ENCODE measurements at regions not wholly inside any gene's neighbourhood (a gene's known extent, or its start where the extent isn't known, plus 50 kb on each side); places are given as distances from the start of the nearest gene placed in this dataset.
A peak's percentile ranks its signal among the peaks of the same experiment; 100 is the strongest.

DNA sequence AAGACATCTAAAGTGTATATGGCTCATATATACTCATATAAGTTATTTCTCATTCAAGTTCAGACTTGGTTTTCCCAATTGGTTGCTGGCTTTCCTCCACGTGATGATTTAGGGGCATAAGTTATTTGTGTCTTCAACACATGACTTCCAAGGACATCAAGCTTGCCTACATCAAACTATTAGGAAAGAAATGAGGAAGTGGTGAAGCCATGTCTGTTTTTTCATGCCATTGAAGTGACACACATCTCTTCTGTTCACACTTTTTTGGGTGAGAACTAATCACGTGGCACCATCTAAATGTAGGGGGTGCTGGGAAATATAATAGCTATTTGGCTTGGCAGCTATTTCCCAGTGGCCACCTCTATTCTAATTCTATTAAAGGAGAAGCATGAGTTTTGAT, 282.1 kb downstream of the OMA1 start:
- no peak for DNase-seq (ENCODE audit: low read depth)
- TF ChIP-seq, protein P1, sequence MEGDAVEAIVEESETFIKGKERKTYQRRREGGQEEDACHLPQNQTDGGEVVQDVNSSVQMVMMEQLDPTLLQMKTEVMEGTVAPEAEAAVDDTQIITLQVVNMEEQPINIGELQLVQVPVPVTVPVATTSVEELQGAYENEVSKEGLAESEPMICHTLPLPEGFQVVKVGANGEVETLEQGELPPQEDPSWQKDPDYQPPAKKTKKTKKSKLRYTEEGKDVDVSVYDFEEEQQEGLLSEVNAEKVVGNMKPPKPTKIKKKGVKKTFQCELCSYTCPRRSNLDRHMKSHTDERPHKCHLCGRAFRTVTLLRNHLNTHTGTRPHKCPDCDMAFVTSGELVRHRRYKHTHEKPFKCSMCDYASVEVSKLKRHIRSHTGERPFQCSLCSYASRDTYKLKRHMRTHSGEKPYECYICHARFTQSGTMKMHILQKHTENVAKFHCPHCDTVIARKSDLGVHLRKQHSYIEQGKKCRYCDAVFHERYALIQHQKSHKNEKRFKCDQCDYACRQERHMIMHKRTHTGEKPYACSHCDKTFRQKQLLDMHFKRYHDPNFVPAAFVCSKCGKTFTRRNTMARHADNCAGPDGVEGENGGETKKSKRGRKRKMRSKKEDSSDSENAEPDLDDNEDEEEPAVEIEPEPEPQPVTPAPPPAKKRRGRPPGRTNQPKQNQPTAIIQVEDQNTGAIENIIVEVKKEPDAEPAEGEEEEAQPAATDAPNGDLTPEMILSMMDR (IDR thresholded peaks at IDR 0.05; ENCODE audit: control insufficient read depth, extremely low read depth, insufficient read depth): no peak
- H3K4me3 ChIP-seq (ENCODE audit: low read depth, low read length): no peak overlapping the region

- DNase-seq (ENCODE audit: low read depth): no peak
- TF ChIP-seq, protein P1 (IDR thresholded peaks at IDR 0.05; ENCODE audit: control insufficient read depth, extremely low read depth, insufficient read depth): no peak
- no peak overlapping the region for H3K4me3 ChIP-seq (ENCODE audit: low read depth, low read length)
Observed at GRCh38 chr1:58262702-58263101, 283.8 kb downstream of the OMA1 start.

GRCh38 chr1:58258082-58258481, 288.4 kb downstream of the OMA1 start:
- DNase-seq (ENCODE audit: low read depth): no peak
- H3K4me3 ChIP-seq (ENCODE audit: low read depth, low read length): no peak overlapping the region
- TF ChIP-seq, protein P1 (IDR thresholded peaks at IDR 0.05; ENCODE audit: control insufficient read depth, extremely low read depth, insufficient read depth): no peak

GRCh38 chr1:58257003-58257402, 289.5 kb downstream of the OMA1 start:
- TF ChIP-seq, protein P1 (IDR thresholded peaks at IDR 0.05; ENCODE audit: control insufficient read depth, extremely low read depth, insufficient read depth): no peak
- no peak overlapping the region for H3K4me3 ChIP-seq (ENCODE audit: low read depth, low read length)
- DNase-seq (ENCODE audit: low read depth): no peak

- DNase-seq (ENCODE audit: low read depth): no peak
- TF ChIP-seq, protein P1 (IDR thresholded peaks at IDR 0.05; ENCODE audit: control insufficient read depth, extremely low read depth, insufficient read depth): no peak
- no peak overlapping the region for H3K4me3 ChIP-seq (ENCODE audit: low read depth, low read length)
Observed at GRCh38 chr1:58256546-58256945, 290.0 kb downstream of the OMA1 start.

GRCh38 chr1:58256041-58256440, 290.5 kb downstream of the OMA1 start:
- H3K4me3 ChIP-seq (ENCODE audit: low read depth, low read length): no peak overlapping the region
- TF ChIP-seq, protein P1 (IDR thresholded peaks at IDR 0.05; ENCODE audit: control insufficient read depth, extremely low read depth, insufficient read depth): no peak
- DNase-seq (ENCODE audit: low read depth): no peak

GRCh38 chr1:58255192-58255591, 291.3 kb downstream of the OMA1 start:
- H3K4me3 ChIP-seq (ENCODE audit: low read depth, low read length): no peak overlapping the region
- TF ChIP-seq, protein P1 (IDR thresholded peaks at IDR 0.05; ENCODE audit: control insufficient read depth, extremely low read depth, insufficient read depth): no peak
- peak; percentile 7 for DNase-seq (ENCODE audit: low read depth)

All from LNCaP clone FGC (cell line).